Skeletal muscle satellite cell (primary cell): ENCODE measurements at regions not wholly inside any gene's neighbourhood (a gene's known extent, or its start where the extent isn't known, plus 50 kb on each side); places are given as distances from the start of the nearest gene placed in this dataset.

Source experiments
- H3K27me3 ChIP-seq: 2 replicates; pipeline ENCODE4 v1.7.0; 2013; ENCODE audit warnings: low read length; ENCODE audit not compliant: control insufficient read depth, insufficient read depth
- H3K36me3 ChIP-seq: 2 replicates; pipeline ENCODE4 v1.7.0; 2013; ENCODE audit warnings: mild to moderate bottlenecking, control low read depth, low read length; ENCODE audit not compliant: insufficient read depth
- H3K4me1 ChIP-seq: 2 replicates; pipeline ENCODE4 v1.7.0; 2013; ENCODE audit warnings: low read length; ENCODE audit not compliant: control insufficient read depth, insufficient read depth
- H3K4me2 ChIP-seq: 2 replicates; pipeline ENCODE4 v1.7.0; 2013; ENCODE audit warnings: mild to moderate bottlenecking, low read length
- H3K4me3 ChIP-seq: 2 replicates; pipeline ENCODE4 v1.7.0; 2013; ENCODE audit warnings: low read length
- H3K9ac ChIP-seq: 2 replicates; pipeline ENCODE4 v1.7.0; 2013; ENCODE audit warnings: mild to moderate bottlenecking, low read depth, low read length, moderate library complexity
- H3K9me3 ChIP-seq: replicated peaks from 2 replicates; pipeline ENCODE4 v1.7.0; 2013; ENCODE audit warnings: mild to moderate bottlenecking, control low read depth, low read length

DNA sequence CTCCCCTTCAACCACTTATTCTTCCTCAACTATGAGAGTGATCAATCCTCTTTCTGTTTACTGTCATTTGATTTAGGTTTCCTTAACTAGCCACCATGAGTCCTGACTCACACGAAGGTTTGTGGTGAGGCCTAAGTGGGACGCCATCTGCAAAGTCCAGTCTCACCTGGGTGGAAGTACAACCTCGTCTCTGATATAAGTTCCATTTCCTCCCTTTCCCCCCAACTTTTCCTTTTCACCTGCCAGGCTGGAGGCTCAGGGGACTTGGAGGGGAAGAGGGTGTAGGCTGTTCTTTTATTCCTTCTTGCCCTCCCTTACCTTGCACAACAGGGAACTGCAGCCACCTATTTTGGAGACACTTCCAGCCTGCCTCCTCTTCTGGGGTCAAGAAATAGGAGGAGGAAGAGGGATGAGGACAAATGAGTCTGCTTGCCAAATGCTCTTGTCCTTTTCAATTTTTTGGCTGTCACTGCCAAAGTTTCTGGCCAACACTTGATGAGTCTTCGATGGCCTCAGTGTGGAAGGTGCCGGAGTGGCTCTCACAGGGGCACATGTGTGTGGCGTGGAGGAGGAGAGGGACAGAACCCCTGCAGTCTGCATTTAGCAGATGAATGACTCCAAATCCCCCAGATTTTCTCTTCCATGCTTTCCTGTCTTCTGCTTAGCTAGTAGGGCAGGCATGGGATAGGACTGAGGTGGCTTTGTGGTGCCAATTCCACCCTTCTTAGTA lies 249.6 kb downstream of the NSG2 start:
- H3K4me2 ChIP-seq: no peak overlapping the region

GRCh38 chr5:174295702-174296436 lies 250.4 kb downstream of the NSG2 start:
- Histone ChIP-seq H3K4me3 (no peak overlapping the region), H3K4me1 (no peaks in the 10 kb centered on the region), H3K36me3 (no peaks in the 10 kb centered on the region), H3K9me3 (no peaks in the 10 kb centered on the region), H3K27me3 (no peaks in the 10 kb centered on the region), H3K9ac (no peak overlapping the region), H3K4me2 (no peak overlapping the region)

More for the DNA sequence above, 249.6 kb downstream of the NSG2 start:
- Histone ChIP-seq H3K9ac (no peak overlapping the region), H3K27me3 (no peaks in the 10 kb centered on the region), H3K9me3 (no peaks in the 10 kb centered on the region), H3K4me3 (no peak overlapping the region), H3K4me1 (no peaks in the 10 kb centered on the region), H3K36me3 (no peaks in the 10 kb centered on the region)

- no peaks in the 10 kb centered on the region for H3K36me3 ChIP-seq
- no peak overlapping the region for H3K4me2 ChIP-seq
- H3K4me1 ChIP-seq: no peaks in the 10 kb centered on the region
- H3K4me3 ChIP-seq: no peak overlapping the region
- H3K9ac ChIP-seq: no peak overlapping the region
- no peaks in the 10 kb centered on the region for H3K9me3 ChIP-seq
- H3K27me3 ChIP-seq: no peaks in the 10 kb centered on the region
These were observed 254.8 kb downstream of the NSG2 start for GRCh38 chr5:174300118-174300940.

DNA sequence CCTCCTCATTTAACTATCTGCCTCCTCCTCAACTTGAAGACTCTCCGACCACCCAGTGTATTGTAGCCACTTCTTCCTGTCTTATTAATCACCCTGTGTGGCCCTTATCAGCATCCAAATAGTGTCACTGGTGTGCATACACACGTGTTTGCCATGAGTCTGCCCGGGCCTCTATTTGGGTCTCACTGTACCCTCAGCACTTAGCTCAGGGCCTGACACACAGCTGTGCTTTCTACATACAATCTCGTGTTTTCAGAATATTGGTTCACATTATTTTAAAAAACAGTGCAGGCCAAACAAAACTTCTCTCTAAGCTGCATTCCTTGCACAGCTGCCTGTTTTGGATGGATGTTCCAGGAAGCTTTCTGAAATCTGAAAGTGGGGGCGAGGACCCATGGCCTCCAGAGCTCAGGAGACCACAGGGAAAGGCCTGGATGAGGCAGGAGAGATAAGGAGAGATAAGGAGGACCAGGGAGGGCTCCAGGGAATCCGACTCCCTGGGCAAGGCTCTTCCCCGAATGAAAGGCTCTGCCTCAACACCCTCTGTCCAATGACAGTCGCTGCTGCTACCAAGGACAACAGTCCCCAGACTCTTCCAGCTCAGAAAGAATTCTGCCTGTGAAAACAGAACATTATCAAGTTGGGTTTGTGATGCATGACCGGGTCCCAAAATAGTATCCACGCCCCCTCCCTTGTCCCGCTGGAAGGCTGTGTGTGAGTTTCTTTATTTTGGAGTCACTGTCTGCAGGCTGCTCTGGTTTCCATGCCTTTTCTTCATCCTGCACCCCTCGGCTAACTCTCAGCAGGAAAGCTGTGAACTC lies 255.6 kb downstream of the NSG2 start:
- Histone ChIP-seq H3K36me3 (no peaks in the 10 kb centered on the region), H3K9ac (no peak overlapping the region), H3K27me3 (no peaks in the 10 kb centered on the region), H3K4me2 (no peak overlapping the region), H3K4me1 (no peaks in the 10 kb centered on the region), H3K4me3 (no peak overlapping the region), H3K9me3 (no peaks in the 10 kb centered on the region)

DNA sequence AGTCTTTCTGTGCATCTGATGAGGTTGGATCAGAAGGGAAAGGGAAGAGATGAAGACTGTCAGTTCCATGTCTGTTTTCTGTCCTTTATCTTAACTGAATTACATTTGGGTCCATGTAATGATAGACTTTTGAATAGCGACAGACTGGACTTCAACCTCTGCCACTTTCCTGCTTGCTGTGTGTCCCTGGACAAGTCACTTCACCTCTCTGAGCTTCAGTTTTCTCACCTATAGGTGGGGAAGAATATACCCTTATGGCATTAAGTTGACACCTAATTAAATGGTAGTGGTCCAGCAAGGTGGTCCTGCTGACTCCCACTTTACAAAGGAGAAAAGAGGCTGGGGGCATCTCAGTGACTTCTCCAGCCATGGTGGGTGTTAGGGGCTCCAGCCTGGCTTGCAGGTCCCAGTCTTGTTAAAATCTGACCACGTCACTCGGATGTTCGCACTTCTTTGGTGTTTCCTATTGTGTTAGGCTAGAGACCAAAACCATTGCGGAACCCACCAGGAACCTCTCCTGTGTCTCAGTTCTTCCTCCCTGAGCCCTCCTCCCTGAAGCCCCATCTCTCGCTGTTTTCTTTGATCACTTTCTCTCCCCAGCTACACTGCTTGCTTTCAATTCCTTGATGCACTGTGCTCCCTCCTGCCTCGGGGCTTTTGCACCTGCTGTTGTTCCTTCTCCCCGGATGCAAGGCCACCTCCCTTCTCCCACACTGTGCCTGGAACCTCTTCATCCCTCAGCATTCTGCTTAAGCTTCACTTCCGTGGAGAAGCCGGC lies 256.5 kb downstream of the NSG2 start:
- Histone ChIP-seq H3K4me2 (no peak overlapping the region), H3K27me3 (no peaks in the 10 kb centered on the region), H3K36me3 (no peaks in the 10 kb centered on the region), H3K9ac (no peak overlapping the region), H3K4me3 (no peak overlapping the region), H3K4me1 (no peaks in the 10 kb centered on the region), H3K9me3 (no peaks in the 10 kb centered on the region)

GRCh38 chr5:174303035-174303434 lies 257.5 kb downstream of the NSG2 start:
- H3K4me1 ChIP-seq: no peaks in the 10 kb centered on the region
- H3K4me2 ChIP-seq: no peak overlapping the region
- H3K36me3 ChIP-seq: no peaks in the 10 kb centered on the region
- H3K4me3 ChIP-seq: no peak overlapping the region
- no peaks in the 10 kb centered on the region for H3K27me3 ChIP-seq
- H3K9ac ChIP-seq: no peak overlapping the region
- H3K9me3 ChIP-seq: no peaks in the 10 kb centered on the region

DNA sequence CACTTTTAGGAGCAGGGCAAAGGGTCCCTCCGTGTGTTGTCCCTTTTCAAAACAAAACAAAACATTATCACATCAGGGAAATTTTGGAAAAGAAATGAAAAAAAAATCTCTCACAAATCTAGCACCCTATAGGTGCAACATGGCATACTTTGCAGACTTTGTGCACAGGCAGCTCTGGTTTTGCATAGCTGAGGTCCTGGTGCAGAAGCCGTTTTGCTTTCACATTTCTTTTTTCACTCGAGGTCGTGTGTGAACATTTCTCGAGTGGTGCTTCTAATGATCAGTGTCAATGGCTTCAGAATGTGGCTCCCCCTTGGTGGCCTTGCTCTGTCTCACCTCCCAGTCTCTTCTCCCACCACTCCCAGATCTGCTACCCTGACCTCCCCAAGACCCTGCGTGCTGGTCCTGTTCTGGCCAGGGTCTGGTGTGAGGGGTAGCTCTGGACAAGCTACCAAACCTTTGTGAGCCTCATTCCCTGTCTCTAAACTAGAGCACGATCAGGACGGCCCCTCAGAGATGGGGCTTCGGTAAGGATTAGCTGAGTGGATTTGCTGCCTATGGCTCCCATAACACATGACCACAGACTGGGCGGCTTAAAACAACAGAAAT lies 258.0 kb downstream of the NSG2 start:
- no peak overlapping the region for H3K9ac ChIP-seq
- no peaks in the 10 kb centered on the region for H3K9me3 ChIP-seq
- no peaks in the 10 kb centered on the region for H3K4me1 ChIP-seq

DNA sequence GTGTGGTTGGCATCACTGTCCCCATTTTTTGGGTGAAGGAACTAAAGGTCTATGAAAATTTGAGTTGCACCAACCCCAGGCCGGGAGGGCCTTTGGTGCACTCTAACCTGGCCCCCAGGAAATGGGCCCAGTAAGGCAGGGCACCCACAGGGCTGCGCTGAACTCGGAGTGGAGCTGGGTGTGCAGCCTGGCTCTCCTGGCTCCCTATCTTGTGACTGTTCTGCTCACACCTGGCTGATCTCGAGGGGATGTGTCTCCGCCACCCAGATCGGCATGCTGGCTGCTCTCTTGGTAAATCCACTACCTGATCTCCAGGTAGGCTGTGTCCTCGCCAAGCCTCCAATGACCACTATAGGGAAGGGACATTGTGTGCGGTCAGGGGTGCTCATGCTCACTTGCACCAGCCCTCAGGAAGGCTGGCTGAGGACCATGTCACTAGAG lies 259.8 kb downstream of the NSG2 start:
- Histone ChIP-seq H3K4me1 (no peaks in the 10 kb centered on the region), H3K9me3 (no peaks in the 10 kb centered on the region), H3K27me3 (peaks cover 3% of the 10 kb centered on the region), H3K36me3 (no peaks in the 10 kb centered on the region), H3K4me2 (no peak overlapping the region), H3K9ac (no peak overlapping the region), H3K4me3 (no peak overlapping the region)

More for the DNA sequence above, 258.0 kb downstream of the NSG2 start:
- no peak overlapping the region for H3K4me2 ChIP-seq
- H3K27me3 ChIP-seq: no peaks in the 10 kb centered on the region
- no peaks in the 10 kb centered on the region for H3K36me3 ChIP-seq
- no peak overlapping the region for H3K4me3 ChIP-seq

DNA sequence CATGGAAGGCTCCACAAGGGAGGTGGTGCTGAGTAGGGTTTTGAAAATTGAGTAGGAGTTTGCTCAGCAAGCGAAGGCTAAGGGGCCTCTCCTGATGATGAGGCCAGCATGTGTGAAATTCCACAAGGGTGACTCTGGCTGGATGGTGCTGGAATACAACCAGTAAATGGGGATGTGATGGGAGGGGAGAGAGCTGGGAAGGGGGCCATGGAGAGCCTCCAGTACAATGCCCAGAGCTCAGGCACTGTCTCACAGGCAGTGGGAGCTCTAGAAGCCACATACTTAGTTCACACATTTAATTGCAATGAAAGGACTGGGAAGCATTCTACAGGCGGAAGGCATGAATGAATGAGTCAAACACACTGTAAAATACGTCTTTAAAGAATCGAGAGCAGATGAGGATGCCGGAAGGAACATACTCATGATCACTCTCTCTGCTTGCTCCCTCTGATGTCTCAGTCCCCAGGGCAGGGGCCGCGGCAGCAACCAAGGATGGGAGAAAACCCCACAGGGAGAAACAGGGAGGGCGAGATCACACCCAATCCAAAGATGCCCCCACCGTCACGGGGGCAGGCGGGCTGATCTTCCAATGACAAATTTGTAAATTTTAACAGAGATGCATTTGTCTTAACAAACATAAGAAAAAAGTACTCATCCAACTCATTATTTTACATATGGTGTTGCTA lies 261.0 kb downstream of the NSG2 start:
- H3K4me2 ChIP-seq: no peak overlapping the region
- H3K27me3 ChIP-seq: peaks cover 12% of the 10 kb centered on the region
- no peaks in the 10 kb centered on the region for H3K36me3 ChIP-seq
- no peak overlapping the region for H3K9ac ChIP-seq
- no peak overlapping the region for H3K4me3 ChIP-seq
- no peaks in the 10 kb centered on the region for H3K4me1 ChIP-seq
- H3K9me3 ChIP-seq: no peaks in the 10 kb centered on the region

- no peaks in the 10 kb centered on the region for H3K4me1 ChIP-seq
- no peak overlapping the region for H3K4me2 ChIP-seq
- no peaks in the 10 kb centered on the region for H3K36me3 ChIP-seq
- no peak overlapping the region for H3K4me3 ChIP-seq
- peaks cover 12% of the 10 kb centered on the region for H3K27me3 ChIP-seq
- no peaks in the 10 kb centered on the region for H3K9me3 ChIP-seq
- no peak overlapping the region for H3K9ac ChIP-seq
These were observed 261.5 kb downstream of the NSG2 start for GRCh38 chr5:174307031-174307408.
